Panc1 (cell line): ENCODE measurements at regions not wholly inside any gene's neighbourhood (a gene's known extent, or its start where the extent isn't known, plus 50 kb on each side); places are given as distances from the start of the nearest gene placed in this dataset.

ENCODE experiments used
- ATAC-seq: fragments of 200-7000 bp; cut with Tn5 transposase; 2 replicates; pipeline ENCODE4 v1.9.1; 2020; ENCODE audit warnings: mild to moderate bottlenecking, moderate library complexity
- BruUV-seq: library from RNA; stranded (reverse); fragments of 400-500 nt; replicated peaks from 2 replicates; lab custom pipeline; 2021; lab: Mats Ljungman, UMichigan
- CTCF ChIA-PET: fragments of 300-600 bp; sonication (Branson Sonifier 250); formaldehyde crosslinking; loops from one replicate; lab custom pipeline; 2022; ENCODE audit warnings: antibody characterized with exemption; lab: Charles Lee
- POLR2A ChIA-PET: fragments of 300-600 bp; sonication (Branson Sonifier 250); formaldehyde crosslinking; loops from one replicate; lab custom pipeline; 2022; ENCODE audit warnings: antibody characterized with exemption; lab: Charles Lee
- DNase-seq: peaks from one replicate; pipeline ENCODE4 v3.0.0-alpha.2; 2010; ENCODE audit warnings: low read depth, low spot score
- H3K27ac ChIP-seq: 2 replicates; pipeline ENCODE4 v1.5.1; 2011; ENCODE audit warnings: mild to moderate bottlenecking, low read length, inconsistent platforms
- H3K27me3 ChIP-seq: fragments of 200-500 bp; sonication (Bioruptor generic); 2 replicates; pipeline ENCODE4 v1.6.0; 2014; ENCODE audit warnings: low read length, inconsistent platforms; ENCODE audit not compliant: control insufficient read depth, insufficient read depth
- H3K36me3 ChIP-seq: fragments of 200-500 bp; sonication (Bioruptor generic); 2 replicates; pipeline ENCODE4 v1.5.1; 2014; ENCODE audit warnings: inconsistent platforms, mild to moderate bottlenecking, low read length, moderate library complexity; ENCODE audit not compliant: control insufficient read depth, insufficient read depth
- H3K4me1 ChIP-seq: 2 replicates; pipeline ENCODE4 v1.5.1; 2011; ENCODE audit warnings: inconsistent platforms, mild to moderate bottlenecking, low read length, moderate library complexity; ENCODE audit not compliant: control insufficient read depth, insufficient read depth
- H3K4me3 ChIP-seq, 2 experiments: 2 replicates each; pipeline ENCODE4 v1.5.1; 2011 to 2012; ENCODE audit warnings: low read depth in 2 of 2, low read length in 2 of 2, mild to moderate bottlenecking in 2 of 2, inconsistent platforms in 1 of 2, moderate library complexity in 1 of 2
- H3K9me3 ChIP-seq: fragments of 200-500 bp; sonication (Bioruptor generic); 2 replicates; pipeline ENCODE4 v1.5.1; 2014; ENCODE audit warnings: low read depth, mild to moderate bottlenecking, inconsistent platforms, low read length, moderate library complexity; ENCODE audit not compliant: control insufficient read depth, insufficient read depth
- CTCF ChIP-seq: fragments of 450-650 bp; IDR thresholded peaks from 2 replicates; pipeline ENCODE4 v1.5.1; 2017; ENCODE audit warnings: mild to moderate bottlenecking
- POLR2AphosphoS5 ChIP-seq: IDR thresholded peaks from 2 replicates; pipeline ENCODE4 v1.6.1; 2012; ENCODE audit warnings: mild to moderate bottlenecking, low read depth, low read length, moderate library complexity
- REST ChIP-seq, 2 experiments: IDR thresholded peaks; 2 replicates each; pipeline ENCODE4 v1.6.1; 2011 to 2012; ENCODE audit warnings: low read depth in 2 of 2, control low read depth in 1 of 2, low read length in 1 of 2, mild to moderate bottlenecking in 1 of 2, moderate library complexity in 1 of 2; ENCODE audit not compliant: insufficient read depth in 1 of 2
- SIN3A ChIP-seq: IDR thresholded peaks from 2 replicates; pipeline ENCODE4 v1.6.1; 2012; ENCODE audit warnings: low read depth, mild to moderate bottlenecking, low read length, moderate library complexity, borderline replicate concordance; ENCODE audit not compliant: insufficient read depth
- TCF7L2 ChIP-seq: IDR thresholded peaks from 2 replicates; pipeline ENCODE4 v1.6.1; 2011; ENCODE audit warnings: mild to moderate bottlenecking, low read depth, low read length, inconsistent platforms
- in situ Hi-C: cut with HindIII; loops from 2 replicates; pipeline ENCODE4 v1.10.0; 2016; ENCODE audit warnings: low sequenced_read_pairs, low pct_unique_long_range_greater_than_20kb
- intact Hi-C: fragments of 100-400 bp; cut with micrococcal nuclease; formaldehyde crosslinking; loops from one replicate; pipeline ENCODE4 v1.10.0; 2022; ENCODE audit not compliant: unreplicated experiment

GRCh38 chrX:155774387-155774786 is 106.8 kb upstream of the VAMP7 start:
- H3K4me1 ChIP-seq = no peaks in the 10 kb centered on the region
- H3K27ac ChIP-seq = no peak overlapping the region
- DNase-seq (no peak), ATAC-seq (no peak; the same call in 1 of the 2 replicates)
- ChIA-PET CTCF (no interaction called here), POLR2A (no interaction called here)
- no peaks in the 10 kb centered on the region; the same call in 1 of the 2 replicates for H3K27me3 ChIP-seq
- no peaks in the 10 kb centered on the region for H3K36me3 ChIP-seq
- H3K9me3 ChIP-seq = no peaks in the 10 kb centered on the region
- in situ Hi-C loops = no loop called here
- intact Hi-C loops = no loop called here
- no peak overlapping the region for H3K4me3 ChIP-seq
- BruUV-seq = no TSS peak
- no peak for TF ChIP-seq TCF7L2
- TF ChIP-seq POLR2AphosphoS5 = no peak
- no peak for TF ChIP-seq SIN3A
- no peak for TF ChIP-seq CTCF
- no peak for TF ChIP-seq REST (IDR thresholded peaks at IDR 0.05; ENCODE audit: insufficient read depth in 1 of 2, low read depth in 2 of 2, low read length in 1 of 2)

- Histone ChIP-seq H3K36me3 (no peaks in the 10 kb centered on the region), H3K27ac (no peak overlapping the region), H3K4me3 (peak overlapping the region; percentile 58 to 68), H3K27me3 (no peaks in the 10 kb centered on the region; the same call in 1 of the 2 replicates), H3K9me3 (no peaks in the 10 kb centered on the region), H3K4me1 (peaks cover 9% of the 10 kb centered on the region; the same call in 1 of the 2 replicates)
- no peak for ATAC-seq
- TF ChIP-seq REST (IDR thresholded peaks at IDR 0.05; ENCODE audit: insufficient read depth in 1 of 2, low read depth in 2 of 2, low read length in 1 of 2) (no peak), SIN3A (no peak), CTCF (no peak), POLR2AphosphoS5 (no peak), TCF7L2 (no peak)
- ChIA-PET POLR2A (no interaction called here), CTCF (no interaction called here)
- DNase-seq = no peak
- intact Hi-C loops (no loop called here), in situ Hi-C loops (no loop called here)
- BruUV-seq = no TSS peak
Observed at GRCh38 chrX:155767876-155768769, 113.0 kb upstream of the VAMP7 start.
